Stimulated activated CD4-positive, alpha-beta T cell treated with anti-CD3 and anti-CD28 coated beads, Interleukin-2, amount 100 ng/mL, for 48 hours (primary cell): ENCODE measurements at regions not wholly inside any gene's neighbourhood (a gene's known extent, or its start where the extent isn't known, plus 50 kb on each side); places are given as distances from the start of the nearest gene placed in this dataset.
"Not testable (repeated sequence)": the region's sequence is repeated elsewhere in the genome, so short reads cannot be mapped to it uniquely, and the experiment has no call there.

Experiments
- DNase-seq, 2 donors: peaks; one replicate each; pipeline ENCODE4 v3.0.0-alpha.2; 2020

DNA sequence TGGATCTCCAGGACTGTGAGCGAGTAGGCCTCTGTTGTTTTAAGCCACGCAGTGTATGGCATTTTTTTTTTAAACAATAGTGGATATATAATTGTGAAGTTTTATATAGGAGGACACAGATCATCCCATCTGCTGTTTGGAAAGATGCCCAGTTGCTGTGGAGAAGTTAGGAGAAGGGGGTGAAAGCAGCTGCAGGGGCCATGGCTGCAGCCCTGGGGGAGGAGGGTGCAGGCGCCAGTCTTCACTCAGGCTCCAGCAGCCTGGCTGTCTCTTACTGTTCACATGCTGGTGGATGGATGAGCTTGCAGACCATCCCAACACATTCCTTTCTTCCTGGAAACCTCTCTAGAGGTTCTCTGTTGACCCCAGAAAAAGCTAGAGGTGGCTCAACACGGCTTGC lies 242.3 kb downstream of the TEX29 start:
- DNase-seq = no peak

DNA sequence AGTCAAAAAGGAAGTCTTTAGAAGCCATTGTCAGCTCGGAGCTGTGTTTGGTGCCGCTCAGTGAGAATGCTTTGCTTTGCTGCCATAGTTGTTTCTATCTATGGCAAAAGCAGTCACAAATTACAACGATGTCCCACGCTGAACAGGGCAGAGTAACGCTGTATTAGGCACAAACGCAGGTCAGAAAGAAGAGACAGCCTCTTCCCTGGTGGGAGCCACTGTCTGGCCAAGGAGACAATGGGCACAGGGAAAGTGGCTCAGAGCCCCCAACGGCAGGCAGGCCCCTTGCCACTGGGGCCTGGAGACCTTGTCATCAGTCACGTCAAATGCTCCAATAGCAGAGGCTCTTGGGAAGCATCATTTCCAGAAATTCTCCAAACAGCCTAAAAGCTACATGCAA lies 244.2 kb downstream of the TEX29 start:
- no peak for DNase-seq

DNA sequence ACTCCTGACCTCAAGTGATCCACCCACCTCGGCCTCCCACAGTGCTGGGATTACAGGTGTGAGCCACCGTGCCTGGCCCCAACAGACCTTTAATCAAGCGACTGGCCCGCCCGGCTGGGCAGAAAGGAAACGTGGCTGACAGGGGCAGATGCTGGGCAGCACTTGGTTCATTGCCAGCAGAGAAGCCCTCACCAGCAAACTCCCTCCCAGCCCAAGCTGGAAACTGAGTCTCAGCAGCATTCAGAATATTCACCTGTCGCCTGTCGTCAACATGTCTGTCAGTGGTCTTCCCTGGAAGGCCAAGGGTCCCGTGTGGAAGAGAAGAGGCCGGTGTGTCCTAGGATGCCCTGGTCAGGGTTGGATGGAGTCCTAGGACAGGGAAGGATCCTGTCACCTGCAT lies 245.0 kb downstream of the TEX29 start:
- no peak for DNase-seq

DNA sequence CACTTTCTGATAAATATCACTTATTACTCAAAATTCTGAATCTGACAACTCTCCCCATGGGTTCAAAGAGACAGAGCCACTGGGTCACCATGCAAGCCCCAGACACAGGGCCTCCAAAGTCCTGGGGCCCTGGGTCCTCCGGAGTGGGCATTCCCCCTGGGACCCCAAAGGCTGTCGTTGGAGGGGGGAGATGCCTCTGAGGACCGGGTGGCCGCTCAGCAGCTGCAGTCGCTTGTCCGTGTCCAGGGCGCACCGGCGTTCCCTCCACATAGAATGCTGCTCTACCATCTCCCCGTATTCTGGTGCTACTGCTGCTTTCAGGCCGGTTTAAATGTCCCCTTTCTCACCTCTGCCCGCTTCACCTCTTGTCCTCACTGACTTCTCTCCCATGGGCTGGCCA lies 246.1 kb downstream of the TEX29 start:
- no peak for DNase-seq

DNA sequence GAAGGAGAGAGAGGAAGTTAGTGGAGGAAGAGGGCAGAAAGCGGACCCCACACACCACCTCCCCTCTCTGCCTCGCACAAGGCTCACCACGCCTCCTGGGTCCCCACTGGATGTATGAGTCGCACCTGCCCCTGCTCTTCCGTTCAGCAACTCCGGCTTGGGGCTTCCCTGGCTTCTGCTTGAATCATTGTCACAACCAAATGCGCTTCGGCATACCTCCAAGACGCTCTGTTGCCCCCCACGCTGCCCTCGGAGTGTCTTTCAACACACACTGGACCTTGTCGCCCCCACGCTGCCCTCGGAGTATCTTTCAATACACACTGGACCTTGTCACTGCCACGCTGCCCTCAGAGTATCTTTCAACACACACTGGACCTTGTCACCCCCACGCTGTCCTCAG lies 247.2 kb downstream of the TEX29 start:
- DNase-seq = no peak

DNA sequence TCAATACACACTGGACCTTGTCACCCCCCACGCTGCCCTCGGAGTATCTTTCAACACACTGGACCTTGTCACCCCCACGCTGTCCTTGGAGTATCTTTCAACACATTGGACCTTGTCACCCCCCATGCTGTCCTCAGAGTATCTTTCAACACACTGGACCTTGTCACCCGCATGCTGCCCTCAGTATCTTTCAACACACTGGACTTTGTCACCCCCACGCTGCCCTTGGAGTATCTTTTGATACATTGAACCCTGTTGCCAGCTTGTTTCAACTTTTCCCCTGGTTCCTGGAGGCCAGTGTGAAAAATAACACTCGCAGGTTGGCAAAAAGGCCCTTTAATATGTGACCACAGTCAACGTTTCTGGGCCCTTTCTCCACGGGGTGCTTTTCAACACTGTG lies 247.8 kb downstream of the TEX29 start:
- DNase-seq = no peak

DNA sequence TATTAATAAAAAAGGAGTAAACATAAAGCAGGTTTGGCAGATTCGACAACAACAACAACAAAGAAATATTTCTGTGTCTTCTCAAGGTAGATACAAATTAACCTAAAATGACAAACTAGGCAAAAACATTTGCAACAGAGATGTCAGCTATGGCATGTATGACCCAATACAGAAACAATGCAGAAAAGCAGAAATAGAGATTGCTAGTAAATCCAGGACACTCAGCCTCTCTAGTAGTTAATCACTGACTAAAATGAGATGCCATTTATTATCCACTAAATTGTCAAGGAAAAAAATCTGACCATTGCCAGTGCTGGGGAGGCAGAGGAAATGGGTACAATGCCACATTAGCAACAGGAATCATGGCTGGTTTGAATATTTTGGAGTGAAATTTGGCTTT lies 250.5 kb downstream of the TEX29 start:
- no peak for DNase-seq

DNA sequence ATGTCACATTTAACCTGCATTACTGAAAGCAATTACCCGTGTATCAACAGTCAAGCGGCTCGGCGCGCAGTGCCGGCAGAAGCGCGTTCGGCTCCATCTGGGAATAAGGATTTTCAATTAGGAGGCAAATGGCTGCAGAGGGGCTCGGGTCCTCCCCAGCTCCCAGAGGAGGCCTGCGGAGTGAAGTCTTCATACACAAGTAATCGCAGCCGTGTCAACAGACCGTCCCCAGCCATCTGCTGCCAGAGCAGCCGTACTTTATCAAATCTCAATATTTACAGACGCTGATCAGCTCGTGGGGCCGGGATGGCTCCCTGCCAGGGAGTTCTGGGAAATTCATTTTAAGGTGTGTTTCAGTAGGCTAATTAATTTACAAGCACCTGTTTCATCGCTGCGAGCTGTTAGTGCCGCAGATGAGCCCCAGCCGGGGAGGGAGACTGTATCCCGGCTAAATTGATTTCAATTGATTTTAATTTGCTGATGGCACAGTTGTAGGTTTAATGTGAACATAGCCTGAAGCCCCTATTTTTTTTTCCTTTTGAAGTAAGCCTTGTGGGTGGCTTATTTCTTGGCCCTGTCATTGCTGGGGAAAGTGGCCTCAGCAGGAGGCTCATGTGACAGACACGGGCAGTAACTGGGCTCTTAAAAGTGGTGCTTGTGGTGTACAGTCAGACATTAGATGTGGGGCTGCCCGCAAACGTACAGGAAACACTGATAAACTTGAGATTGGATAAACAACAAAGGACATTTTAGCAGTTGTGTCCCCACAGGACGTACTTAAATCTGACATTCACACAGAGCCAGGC lies 252.7 kb downstream of the TEX29 start:
- DNase-seq = no peak

DNA sequence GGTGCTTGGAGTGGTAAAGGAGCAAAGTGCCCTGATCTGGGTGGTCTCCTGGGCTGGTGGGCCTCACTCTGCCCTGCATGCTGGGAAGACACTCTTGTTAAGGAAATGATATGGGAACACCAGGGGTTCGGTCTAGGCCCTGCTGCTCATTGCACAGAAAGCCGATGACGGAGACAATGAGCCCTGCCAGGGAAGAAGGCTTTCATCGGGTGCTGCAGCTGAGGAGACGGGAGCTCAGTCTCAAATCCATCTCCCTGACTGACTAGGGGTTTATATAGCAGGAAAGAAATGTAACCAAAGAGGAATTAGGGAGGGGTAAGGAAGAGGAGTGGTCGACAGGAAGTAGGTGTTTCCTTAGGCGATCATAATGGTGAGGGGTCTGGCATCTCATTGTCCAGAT lies 253.4 kb downstream of the TEX29 start:
- DNase-seq = no peak

DNA sequence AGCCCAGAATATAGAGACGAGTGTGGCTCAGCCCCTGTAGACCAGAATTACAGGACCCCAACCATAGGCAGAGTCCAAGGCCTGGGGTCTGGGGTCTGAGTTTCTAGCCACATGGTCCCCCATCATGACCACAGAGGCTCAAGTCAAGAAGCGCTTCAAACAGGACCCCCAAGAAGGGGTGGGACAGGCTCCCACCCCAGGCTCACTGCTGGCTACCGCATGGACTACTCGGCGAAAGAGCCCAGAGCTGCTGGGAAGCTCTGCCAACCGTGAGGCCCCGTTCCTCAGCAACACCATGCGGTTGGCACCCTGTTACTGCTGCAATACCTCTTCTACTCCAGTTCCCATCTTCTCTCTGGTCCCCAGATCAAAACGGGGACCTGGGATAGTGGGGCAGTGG lies 254.8 kb downstream of the TEX29 start:
- no peak for DNase-seq

DNA sequence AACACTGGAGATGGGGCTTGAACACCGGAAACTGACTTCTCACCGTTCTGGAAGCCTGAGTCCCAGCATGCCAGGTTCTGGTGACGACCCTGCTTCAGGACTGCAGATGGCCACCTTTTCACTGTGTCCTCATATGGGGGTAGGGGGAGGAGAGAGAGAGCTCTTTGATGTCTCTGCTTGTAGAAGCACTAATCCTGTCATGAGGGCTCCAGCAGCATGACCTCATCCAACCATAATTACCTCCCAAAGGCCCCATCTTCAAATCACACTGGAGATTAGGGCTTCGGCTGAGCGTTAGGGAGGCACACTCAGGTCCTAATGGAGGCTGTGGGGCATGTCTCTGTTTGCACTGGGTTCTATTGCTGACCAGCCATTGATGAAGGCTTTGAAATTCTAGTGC lies 255.3 kb downstream of the TEX29 start:
- DNase-seq = no peak

DNA sequence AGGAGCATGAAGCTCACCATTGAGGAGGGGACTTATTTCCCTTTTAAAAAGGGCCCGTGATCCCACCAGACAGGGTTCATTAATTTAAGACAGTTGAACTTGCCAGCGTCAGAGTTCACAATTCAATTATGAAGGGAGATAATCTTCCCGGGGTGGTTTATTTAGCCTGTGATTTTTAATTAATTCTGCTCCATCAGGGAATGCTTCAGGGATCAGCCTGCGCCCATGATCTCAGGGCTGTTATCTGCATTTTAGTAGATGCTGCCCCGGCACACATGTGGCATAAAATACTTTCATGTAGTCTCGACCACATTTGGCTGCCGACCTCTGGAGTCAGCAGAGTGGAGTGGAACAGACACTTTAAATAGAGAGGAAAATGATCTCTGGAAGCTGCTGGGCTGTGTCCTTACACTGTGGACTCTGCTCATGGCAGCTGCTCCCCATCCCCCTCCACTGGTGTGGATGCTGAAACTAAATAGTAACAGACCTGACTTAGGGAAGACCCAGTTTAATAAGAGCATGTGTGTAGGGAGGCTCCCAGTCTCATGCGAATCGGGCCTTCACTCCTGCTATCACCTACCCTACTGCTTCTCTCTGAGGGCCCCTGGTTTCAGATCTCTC lies 256.9 kb downstream of the TEX29 start:
- no peak for DNase-seq

DNA sequence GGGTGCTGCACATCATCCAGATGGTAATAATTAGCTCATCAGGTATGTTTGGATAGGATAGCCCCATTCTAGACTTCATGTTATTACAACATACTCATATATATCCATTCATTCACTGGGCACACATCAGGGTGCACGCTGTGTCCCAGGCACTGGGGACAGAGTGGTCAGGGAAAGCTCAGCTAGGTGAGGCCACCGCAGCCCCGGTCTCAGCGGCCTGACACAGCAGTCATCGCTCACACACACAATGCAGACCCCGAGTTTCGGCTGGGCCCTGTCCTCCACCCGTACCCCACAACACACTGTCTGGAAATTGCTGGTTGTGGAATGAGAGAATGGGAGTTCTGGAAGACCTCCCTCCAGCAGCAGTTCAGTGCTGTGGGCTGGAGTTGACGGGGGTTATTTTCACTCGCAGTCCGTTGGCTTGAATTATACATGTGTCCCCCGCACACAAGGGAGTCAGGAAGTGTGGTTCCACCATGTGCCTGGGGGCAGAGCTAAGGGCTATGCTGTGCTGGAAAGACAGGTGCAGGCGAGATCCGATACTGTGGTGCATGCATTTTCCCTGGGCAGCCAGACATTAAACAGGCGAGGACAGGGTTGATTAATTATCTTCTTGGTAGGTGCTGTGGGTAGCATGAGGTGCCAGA lies 257.6 kb downstream of the TEX29 start:
- DNase-seq = no peak

DNA sequence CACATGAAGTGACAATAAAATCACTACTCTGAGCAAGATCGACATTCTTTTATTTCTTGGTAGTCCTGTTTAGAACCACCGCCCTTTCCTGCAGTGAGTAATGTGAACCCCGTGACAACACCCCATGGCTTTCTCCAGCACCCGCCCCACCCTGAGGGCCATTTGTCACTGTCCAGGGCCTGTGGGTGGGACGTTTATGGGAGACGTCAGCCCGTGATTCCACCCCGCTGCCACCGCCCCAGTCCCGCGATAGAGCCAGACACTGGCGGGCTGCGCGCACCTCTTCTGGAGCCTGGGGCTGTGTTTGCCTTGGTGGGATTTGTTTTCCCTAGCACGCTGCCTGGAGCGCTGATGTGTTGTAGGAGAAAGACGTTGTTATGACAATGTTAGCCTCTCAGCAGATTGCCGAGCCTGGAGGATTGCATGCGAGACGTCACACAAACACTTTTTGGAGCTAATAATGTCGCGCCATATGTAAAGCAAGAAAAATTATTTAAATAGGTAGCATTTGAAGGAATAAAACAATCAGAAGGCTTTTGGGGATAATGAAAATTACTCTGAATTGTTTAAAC lies 263.7 kb downstream of the TEX29 start:
- DNase-seq = no peak

DNA sequence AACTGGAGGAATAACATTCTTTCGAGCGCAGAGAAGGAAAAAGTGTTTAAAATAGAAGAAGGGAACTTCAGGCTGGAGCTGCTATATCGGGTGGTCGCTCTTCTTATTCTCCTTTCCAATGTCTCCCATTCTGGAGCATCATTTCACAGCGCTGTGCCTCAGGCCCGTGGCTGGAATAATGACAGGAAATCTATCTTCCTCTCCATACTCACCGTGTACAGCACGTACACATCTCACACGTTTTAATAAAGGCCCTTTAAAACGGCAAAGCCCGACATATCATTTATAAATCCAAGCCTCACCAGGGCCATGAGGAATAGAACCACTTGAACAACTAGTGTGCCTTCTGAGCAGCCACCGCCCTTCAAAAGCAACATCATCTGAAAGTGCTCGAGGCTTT lies 264.4 kb downstream of the TEX29 start:
- no peak for DNase-seq

DNA sequence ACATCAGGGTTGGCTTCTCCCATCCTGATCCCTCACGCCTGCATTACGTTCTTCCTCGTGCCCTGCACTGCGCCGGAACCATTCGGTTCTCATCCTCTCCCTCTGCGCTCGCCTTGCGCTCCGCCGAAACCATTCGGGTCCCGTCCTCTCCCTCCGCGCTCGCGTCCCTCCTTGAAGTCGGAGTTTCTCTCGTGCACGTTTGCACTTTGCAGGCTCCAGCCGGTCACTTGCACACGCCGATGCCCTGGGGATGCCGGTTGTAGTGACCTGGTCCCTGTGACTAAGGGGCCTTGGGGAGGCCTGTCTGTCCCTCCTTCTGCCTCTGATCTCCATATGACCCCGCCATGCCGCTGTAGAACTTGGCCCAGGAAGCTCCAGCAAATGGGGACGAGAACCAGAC lies 265.8 kb downstream of the TEX29 start:
- no peak for DNase-seq

DNA sequence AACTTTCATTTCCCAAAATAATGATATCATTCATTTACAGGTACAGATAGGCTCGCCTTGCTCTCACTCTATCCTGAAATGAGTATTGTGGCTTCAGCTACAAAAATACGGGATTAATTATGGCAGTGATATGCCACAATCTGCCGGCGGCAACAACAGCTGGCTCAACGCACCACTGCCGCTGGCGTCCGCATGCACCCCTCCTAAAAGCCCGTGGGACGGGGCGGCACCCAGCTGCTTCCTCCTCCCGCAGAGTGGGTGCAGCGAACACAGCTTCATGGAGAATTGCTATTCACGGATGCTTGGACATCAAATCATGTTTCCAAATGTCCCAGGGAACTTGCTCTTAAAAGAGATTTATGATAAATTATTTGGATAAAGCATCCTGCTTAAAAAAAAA lies 266.8 kb downstream of the TEX29 start:
- no peak for DNase-seq

DNA sequence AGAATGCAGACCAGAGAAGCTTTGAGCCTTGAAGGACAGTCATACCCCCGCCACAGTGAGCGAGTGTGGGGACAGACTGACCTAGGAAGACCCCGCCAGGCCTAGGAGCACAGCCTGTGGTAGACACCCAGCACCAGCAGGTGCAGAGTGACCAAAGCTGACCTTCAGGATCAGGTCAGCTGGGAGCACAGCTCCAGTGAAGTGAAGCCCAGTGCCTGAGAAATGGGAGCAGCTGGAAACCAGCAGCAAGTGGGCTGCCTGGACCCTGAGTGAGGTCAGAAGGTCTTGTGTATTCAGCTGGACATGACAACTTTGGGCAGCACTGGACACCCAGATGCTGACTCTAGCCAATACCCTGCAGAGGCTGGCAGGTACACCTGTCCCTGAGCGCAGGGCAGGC lies 268.9 kb downstream of the TEX29 start:
- no peak for DNase-seq

DNA sequence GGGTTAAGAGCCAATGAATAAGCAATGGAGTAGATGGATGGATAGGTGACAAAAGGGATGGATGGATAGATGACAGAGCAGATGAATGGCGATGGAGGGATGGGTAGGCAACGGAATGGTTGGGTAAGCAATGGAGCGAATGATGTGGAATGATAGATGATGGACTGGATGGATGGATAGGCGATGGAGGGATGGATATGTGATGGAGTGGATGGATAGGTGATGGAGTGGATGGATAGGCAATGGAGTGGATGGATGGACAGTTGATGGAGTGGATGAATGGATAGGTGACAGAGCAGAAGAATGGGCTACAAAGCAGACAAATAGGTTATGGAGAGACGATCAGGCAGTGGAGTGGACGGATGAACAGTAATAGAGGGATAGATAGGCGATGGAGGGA lies 269.6 kb downstream of the TEX29 start:
- DNase-seq = no peak

DNA sequence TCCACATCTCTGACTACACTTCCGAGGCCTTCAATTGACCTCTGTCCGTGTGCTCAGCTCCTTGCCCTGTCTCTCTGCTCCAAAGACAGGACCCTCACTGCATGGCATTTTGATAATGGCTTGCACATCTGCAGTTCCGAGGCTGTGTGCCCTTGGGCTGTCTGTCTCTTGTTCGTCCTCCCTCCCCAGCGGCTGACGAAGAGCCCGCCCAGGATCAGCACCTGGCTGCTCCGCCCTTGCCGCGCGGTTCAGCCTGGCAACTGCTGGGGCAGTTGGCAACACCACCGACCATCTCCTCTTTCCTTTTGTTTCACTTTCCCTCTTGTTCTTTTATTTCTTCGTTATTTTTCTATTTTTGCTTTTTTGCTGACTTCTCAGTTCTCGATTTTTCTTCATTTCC lies 270.4 kb downstream of the TEX29 start:
- no peak for DNase-seq

DNA sequence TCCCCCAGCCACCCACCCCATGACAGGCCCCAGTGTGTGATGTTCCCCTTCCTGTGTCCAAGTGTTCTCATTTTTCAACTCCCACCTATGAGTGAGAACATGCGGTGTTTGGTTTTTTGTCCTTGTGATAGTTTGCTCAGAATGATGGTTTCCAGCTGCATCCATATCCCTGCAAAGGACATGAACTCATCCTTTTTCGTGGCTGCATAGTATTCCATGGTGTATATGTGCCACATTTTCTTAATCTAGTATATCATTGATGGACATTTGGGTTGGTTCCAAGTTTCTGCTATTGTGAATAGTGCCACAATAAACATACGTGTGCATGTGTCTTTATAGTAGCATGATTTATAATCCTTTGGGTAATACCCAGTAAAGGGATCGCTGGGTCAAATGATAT lies 273.0 kb downstream of the TEX29 start:
- not testable (repeated sequence) for DNase-seq

DNA sequence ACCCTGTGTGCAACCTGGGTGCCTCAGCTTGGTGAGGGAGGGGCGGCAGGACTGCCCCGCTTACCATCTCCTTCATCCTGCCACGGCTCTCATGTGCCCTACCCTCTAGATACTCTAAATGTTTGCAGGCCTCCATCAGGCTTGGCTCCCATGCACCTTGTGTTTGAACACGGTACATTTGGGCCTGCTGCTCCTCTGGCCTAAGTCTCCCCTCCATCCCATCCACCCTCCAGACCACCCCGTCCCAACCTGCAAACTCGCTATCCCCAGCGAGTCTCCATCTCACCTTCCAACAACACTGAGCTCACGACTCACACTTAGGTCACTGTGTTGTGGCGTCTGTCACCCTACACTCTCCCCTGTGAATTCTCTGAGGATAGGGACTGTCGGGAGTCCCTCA lies 274.2 kb downstream of the TEX29 start:
- no peak for DNase-seq

DNA sequence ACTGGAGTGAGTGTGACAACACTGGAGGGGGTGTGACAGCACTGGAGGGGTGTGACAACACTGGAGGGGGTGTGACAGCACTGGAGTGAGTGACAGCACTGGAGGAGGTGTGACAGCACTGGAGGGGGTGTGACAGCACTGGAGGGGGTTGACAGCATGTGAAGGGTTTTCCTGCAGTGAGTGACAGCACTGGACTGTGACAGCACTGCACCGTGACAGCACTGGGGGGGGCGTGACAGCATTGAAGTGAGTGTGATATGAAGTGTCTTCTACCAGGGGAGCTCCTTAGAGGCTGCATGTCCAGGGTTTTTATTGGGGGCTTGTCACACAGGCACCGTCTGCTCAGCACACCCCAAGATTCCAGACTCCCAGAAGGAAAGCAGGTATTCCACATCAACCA lies 274.8 kb downstream of the TEX29 start:
- no peak for DNase-seq

DNA sequence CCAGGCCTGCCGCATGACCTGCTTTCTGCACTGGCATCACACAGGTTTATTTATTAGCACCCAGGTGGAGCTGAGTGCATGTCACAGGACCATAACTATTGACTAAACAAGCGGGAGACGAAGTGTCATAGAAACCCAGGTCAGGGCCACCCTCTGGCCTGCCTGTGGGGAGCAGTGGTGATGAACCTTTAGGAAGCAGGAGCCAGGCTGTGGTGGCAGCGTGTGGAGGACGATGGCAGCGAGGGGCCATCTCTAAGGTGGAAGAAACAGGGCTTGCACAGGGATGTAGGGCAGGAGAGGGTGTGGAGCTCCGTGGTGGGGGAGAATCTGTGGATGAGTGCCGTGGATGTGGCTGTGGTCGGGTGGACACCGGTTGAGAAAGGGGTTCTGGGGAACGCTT lies 275.3 kb downstream of the TEX29 start:
- no peak for DNase-seq
